ENCODE measurements at regions not wholly inside any gene's neighbourhood (a gene's known extent, or its start where the extent isn't known, plus 50 kb on each side); places are given as distances from the start of the nearest gene placed in this dataset.

- no peak for TF ChIP-seq CTCF (IDR thresholded peaks at IDR 0.05 in 4 of 5, conservative IDR thresholded peaks at IDR 0.05 in 1 of 5)
- TF ChIP-seq POLR2A (IDR thresholded peaks at IDR 0.05) = no peak
Measured at GRCh38 chrY:8305021-8305420, 1032.2 kb upstream of the TSPY4 start.

All from gastrocnemius medialis (tissue), 4 donors.